ENCODE measurements at regions not wholly inside any gene's neighbourhood (a gene's known extent, or its start where the extent isn't known, plus 50 kb on each side); places are given as distances from the start of the nearest gene placed in this dataset.

GRCh38 chr2:4976407-4976806, 715.8 kb upstream of the SOX11 start:
- TF ChIP-seq SP3 (tag by site-specific recombination; IDR thresholded peaks at IDR 0.05): no peak
- TF ChIP-seq CTCF (tag by site-specific recombination; IDR thresholded peaks at IDR 0.05): no peak
- no peak for TF ChIP-seq ZBTB20 (tag by site-specific recombination; IDR thresholded peaks at IDR 0.05)
